ENCODE measurements at regions not wholly inside any gene's neighbourhood (a gene's known extent, or its start where the extent isn't known, plus 50 kb on each side); places are given as distances from the start of the nearest gene placed in this dataset.

DNA sequence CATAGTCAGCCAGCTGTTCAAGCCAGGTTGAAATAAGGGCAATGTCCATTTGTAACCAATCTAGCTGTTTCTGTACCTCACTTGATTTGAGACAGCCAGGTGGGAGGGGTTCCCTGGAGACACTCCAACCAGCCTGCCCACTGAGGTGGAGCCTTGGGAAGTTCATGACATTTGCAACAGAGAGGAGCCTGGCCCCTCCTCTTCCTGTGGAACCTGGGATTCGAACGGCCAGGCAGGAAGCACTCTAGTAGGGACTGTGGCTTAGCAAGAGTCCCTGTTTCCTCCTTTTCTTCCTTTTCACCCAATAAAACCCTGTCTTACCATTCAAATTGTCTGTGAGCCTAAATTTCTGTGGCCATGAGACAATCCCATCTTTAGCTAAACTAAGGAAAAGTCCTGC is 312.3 kb upstream of the NMUR2 start:
- no peaks in the 10 kb centered on the region for H3K4me1 ChIP-seq (ENCODE audit: insufficient read depth, low read length)
- H3K79me2 ChIP-seq (ENCODE audit: insufficient read depth, low read length), result no peaks in the 10 kb centered on the region
- H3K27ac ChIP-seq (ENCODE audit: low read length), result no peak overlapping the region
- H3K27me3 ChIP-seq (ENCODE audit: insufficient read depth, low read length, poor library complexity), result no peaks in the 10 kb centered on the region
- no peak overlapping the region for H3K9ac ChIP-seq (ENCODE audit: low read depth, low read length)
- TF ChIP-seq, protein P1, sequence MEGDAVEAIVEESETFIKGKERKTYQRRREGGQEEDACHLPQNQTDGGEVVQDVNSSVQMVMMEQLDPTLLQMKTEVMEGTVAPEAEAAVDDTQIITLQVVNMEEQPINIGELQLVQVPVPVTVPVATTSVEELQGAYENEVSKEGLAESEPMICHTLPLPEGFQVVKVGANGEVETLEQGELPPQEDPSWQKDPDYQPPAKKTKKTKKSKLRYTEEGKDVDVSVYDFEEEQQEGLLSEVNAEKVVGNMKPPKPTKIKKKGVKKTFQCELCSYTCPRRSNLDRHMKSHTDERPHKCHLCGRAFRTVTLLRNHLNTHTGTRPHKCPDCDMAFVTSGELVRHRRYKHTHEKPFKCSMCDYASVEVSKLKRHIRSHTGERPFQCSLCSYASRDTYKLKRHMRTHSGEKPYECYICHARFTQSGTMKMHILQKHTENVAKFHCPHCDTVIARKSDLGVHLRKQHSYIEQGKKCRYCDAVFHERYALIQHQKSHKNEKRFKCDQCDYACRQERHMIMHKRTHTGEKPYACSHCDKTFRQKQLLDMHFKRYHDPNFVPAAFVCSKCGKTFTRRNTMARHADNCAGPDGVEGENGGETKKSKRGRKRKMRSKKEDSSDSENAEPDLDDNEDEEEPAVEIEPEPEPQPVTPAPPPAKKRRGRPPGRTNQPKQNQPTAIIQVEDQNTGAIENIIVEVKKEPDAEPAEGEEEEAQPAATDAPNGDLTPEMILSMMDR (IDR thresholded peaks at IDR 0.05; ENCODE audit: borderline replicate concordance, extremely low read depth, low read length, poor library complexity, severe bottlenecking), result no peak
- TF ChIP-seq EZH2 (IDR thresholded peaks at IDR 0.05; ENCODE audit: borderline replicate concordance, low read depth, low read length, severe bottlenecking), result no peak
- H3K36me3 ChIP-seq (ENCODE audit: insufficient read depth, low read length), result no peaks in the 10 kb centered on the region
- ATAC-seq (ENCODE audit: insufficient read depth, low read depth), result no peak
- no peak overlapping the region for H3K4me3 ChIP-seq (ENCODE audit: low read depth in 1 of 2, low read length in 2 of 2)
- no peaks in the 10 kb centered on the region for H4K20me1 ChIP-seq (ENCODE audit: insufficient read depth, low read length)
- no peaks in the 10 kb centered on the region for H3K9me3 ChIP-seq (ENCODE audit: insufficient read depth, low read length, severe bottlenecking)
- DNase-seq, result no peak
- H2AFZ ChIP-seq (ENCODE audit: low read depth, low read length), result no peak overlapping the region
- H3K4me2 ChIP-seq (ENCODE audit: insufficient read depth, low read length), result no peak overlapping the region

DNA sequence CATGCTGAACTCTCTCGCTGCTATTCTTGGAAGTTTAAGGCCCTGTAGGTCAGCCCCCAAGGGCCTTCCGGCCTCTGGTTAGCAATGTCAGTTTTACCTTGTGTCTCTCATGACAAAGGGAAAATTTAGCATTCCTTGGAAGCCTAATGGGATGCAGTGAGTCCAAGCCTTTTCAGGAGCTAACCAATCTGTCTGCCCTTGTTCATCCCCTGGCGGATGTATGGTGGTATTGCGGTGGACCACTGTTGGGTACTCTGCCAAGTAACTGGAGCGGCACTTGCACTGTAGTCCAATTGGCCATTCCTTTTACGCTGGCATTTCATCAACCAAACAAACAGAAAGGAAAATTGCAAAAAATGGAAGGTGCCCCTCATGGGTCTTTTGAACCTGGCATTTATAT is 318.4 kb upstream of the NMUR2 start:
- H2AFZ ChIP-seq (ENCODE audit: low read depth, low read length), result no peak overlapping the region
- no peak overlapping the region for H3K4me2 ChIP-seq (ENCODE audit: insufficient read depth, low read length)
- no peaks in the 10 kb centered on the region for H4K20me1 ChIP-seq (ENCODE audit: insufficient read depth, low read length)
- TF ChIP-seq, protein P1 (IDR thresholded peaks at IDR 0.05; ENCODE audit: borderline replicate concordance, extremely low read depth, low read length, poor library complexity, severe bottlenecking), result no peak
- no peak for TF ChIP-seq EZH2 (IDR thresholded peaks at IDR 0.05; ENCODE audit: borderline replicate concordance, low read depth, low read length, severe bottlenecking)
- no peak overlapping the region for H3K9ac ChIP-seq (ENCODE audit: low read depth, low read length)
- H3K27ac ChIP-seq (ENCODE audit: low read length), result no peak overlapping the region
- no peak for DNase-seq
- ATAC-seq (ENCODE audit: insufficient read depth, low read depth), result no peak
- H3K36me3 ChIP-seq (ENCODE audit: insufficient read depth, low read length), result no peaks in the 10 kb centered on the region
- H3K79me2 ChIP-seq (ENCODE audit: insufficient read depth, low read length), result no peaks in the 10 kb centered on the region
- H3K4me3 ChIP-seq (ENCODE audit: low read depth in 1 of 2, low read length in 2 of 2), result no peak overlapping the region
- H3K9me3 ChIP-seq (ENCODE audit: insufficient read depth, low read length, severe bottlenecking), result no peaks in the 10 kb centered on the region
- H3K4me1 ChIP-seq (ENCODE audit: insufficient read depth, low read length), result no peaks in the 10 kb centered on the region
- no peaks in the 10 kb centered on the region for H3K27me3 ChIP-seq (ENCODE audit: insufficient read depth, low read length, poor library complexity)

DNA sequence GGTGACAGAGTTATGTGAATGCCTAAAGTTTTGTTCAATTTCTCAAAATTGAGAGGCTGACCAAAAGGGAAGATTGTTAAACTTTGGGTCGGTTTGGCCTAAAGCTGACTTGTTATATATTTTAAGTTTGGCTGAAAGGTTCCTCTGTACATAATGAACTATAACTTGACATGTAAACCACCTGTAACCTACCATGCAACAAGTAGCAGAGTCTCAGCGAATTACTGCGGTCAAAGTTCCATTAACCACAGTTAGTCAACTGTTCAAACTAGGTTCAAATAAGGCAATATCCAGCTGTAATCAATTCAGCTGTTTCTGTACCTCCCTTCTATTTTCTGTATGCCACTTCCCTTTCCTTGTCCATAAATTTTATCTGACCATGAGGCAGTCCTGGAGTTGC is 325.1 kb upstream of the NMUR2 start:
- DNase-seq, result no peak
- Histone ChIP-seq H3K9ac (ENCODE audit: low read depth, low read length) (no peak overlapping the region), H3K79me2 (ENCODE audit: insufficient read depth, low read length) (no peaks in the 10 kb centered on the region), H3K4me1 (ENCODE audit: insufficient read depth, low read length) (no peaks in the 10 kb centered on the region), H3K36me3 (ENCODE audit: insufficient read depth, low read length) (no peaks in the 10 kb centered on the region), H3K27me3 (ENCODE audit: insufficient read depth, low read length, poor library complexity) (no peaks in the 10 kb centered on the region), H4K20me1 (ENCODE audit: insufficient read depth, low read length) (no peaks in the 10 kb centered on the region), H3K4me2 (ENCODE audit: insufficient read depth, low read length) (no peak overlapping the region), H2AFZ (ENCODE audit: low read depth, low read length) (no peak overlapping the region), H3K27ac (ENCODE audit: low read length) (no peak overlapping the region), H3K9me3 (ENCODE audit: insufficient read depth, low read length, severe bottlenecking) (no peaks in the 10 kb centered on the region), H3K4me3 (ENCODE audit: low read depth in 1 of 2, low read length in 2 of 2) (no peak overlapping the region)
- no peak for ATAC-seq (ENCODE audit: insufficient read depth, low read depth)
- TF ChIP-seq, protein P1 (IDR thresholded peaks at IDR 0.05; ENCODE audit: borderline replicate concordance, extremely low read depth, low read length, poor library complexity, severe bottlenecking), result no peak
- TF ChIP-seq EZH2 (IDR thresholded peaks at IDR 0.05; ENCODE audit: borderline replicate concordance, low read depth, low read length, severe bottlenecking), result no peak

DNA sequence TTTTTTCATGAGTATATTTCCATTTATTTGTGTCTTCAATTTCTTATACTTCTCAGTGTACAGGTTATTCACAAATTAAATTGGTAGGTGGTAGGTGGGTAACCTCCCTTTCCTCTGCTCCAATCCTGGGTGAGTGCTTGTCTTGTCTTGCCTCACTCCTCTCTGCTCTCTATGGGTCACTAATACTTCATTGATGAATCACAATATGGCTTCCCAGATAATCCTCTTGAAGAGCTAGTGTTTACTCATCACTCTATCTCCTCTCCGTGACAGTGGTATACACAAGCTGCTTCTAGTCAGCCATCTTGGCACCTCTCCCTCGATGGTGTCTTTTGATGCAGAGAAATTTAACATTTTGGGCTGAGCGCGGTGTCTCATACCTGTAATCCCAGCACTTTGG is 331.8 kb upstream of the NMUR2 start:
- Histone ChIP-seq H3K4me2 (ENCODE audit: insufficient read depth, low read length) (no peak overlapping the region), H4K20me1 (ENCODE audit: insufficient read depth, low read length) (no peaks in the 10 kb centered on the region), H3K9ac (ENCODE audit: low read depth, low read length) (no peak overlapping the region), H3K36me3 (ENCODE audit: insufficient read depth, low read length) (no peaks in the 10 kb centered on the region), H3K27ac (ENCODE audit: low read length) (no peak overlapping the region), H3K4me1 (ENCODE audit: insufficient read depth, low read length) (no peaks in the 10 kb centered on the region), H3K4me3 (ENCODE audit: low read depth in 1 of 2, low read length in 2 of 2) (no peak overlapping the region), H3K79me2 (ENCODE audit: insufficient read depth, low read length) (no peaks in the 10 kb centered on the region), H3K9me3 (ENCODE audit: insufficient read depth, low read length, severe bottlenecking) (no peaks in the 10 kb centered on the region), H2AFZ (ENCODE audit: low read depth, low read length) (no peak overlapping the region), H3K27me3 (ENCODE audit: insufficient read depth, low read length, poor library complexity) (no peaks in the 10 kb centered on the region)
- ATAC-seq (ENCODE audit: insufficient read depth, low read depth), result no peak
- DNase-seq, result no peak
- TF ChIP-seq EZH2 (IDR thresholded peaks at IDR 0.05; ENCODE audit: borderline replicate concordance, low read depth, low read length, severe bottlenecking), result no peak
- TF ChIP-seq, protein P1 (IDR thresholded peaks at IDR 0.05; ENCODE audit: borderline replicate concordance, extremely low read depth, low read length, poor library complexity, severe bottlenecking), result no peak

Measured in DND-41 (cell line).